ENCODE measurements at regions not wholly inside any gene's neighbourhood (a gene's known extent, or its start where the extent isn't known, plus 50 kb on each side); places are given as distances from the start of the nearest gene placed in this dataset.

- H3K27ac ChIP-seq: no peak overlapping the region
- DNase-seq (ENCODE audit: low read depth, low spot score): no peak
These were observed 412.7 kb upstream of the FSHR start for GRCh38 chr2:49567021-49567420.

- no peak overlapping the region for H3K27ac ChIP-seq
- DNase-seq (ENCODE audit: low read depth, low spot score): no peak
These were observed 399.3 kb upstream of the FSHR start for GRCh38 chr2:49553658-49554057.

GRCh38 chr2:49532702-49533101 lies 378.4 kb upstream of the FSHR start:
- no peak for DNase-seq (ENCODE audit: low read depth, low spot score)
- no peak overlapping the region for H3K27ac ChIP-seq

GRCh38 chr2:49515996-49516782 lies 361.9 kb upstream of the FSHR start:
- no peak overlapping the region for H3K27ac ChIP-seq
- DNase-seq (ENCODE audit: low read depth, low spot score): no peak

GRCh38 chr2:49514201-49514600 lies 359.9 kb upstream of the FSHR start:
- no peak for DNase-seq (ENCODE audit: low read depth, low spot score)
- no peak overlapping the region for H3K27ac ChIP-seq

- no peak overlapping the region for H3K27ac ChIP-seq
- DNase-seq (ENCODE audit: low read depth, low spot score): no peak
These were observed 336.4 kb upstream of the FSHR start for GRCh38 chr2:49490710-49491109.

- no peak for DNase-seq (ENCODE audit: low read depth, low spot score)
- no peak overlapping the region for H3K27ac ChIP-seq
These were observed 332.8 kb upstream of the FSHR start for GRCh38 chr2:49487139-49487538.

GRCh38 chr2:49480520-49480919 lies 326.2 kb upstream of the FSHR start:
- H3K27ac ChIP-seq: no peak overlapping the region
- no peak for DNase-seq (ENCODE audit: low read depth, low spot score)

GRCh38 chr2:49465157-49465831 lies 311.0 kb upstream of the FSHR start:
- DNase-seq (ENCODE audit: low read depth, low spot score): no peak
- no peak overlapping the region for H3K27ac ChIP-seq

GRCh38 chr2:49459314-49459993 lies 305.1 kb upstream of the FSHR start:
- no peak overlapping the region for H3K27ac ChIP-seq
- DNase-seq (ENCODE audit: low read depth, low spot score): no peak

- H3K27ac ChIP-seq: no peak overlapping the region
- DNase-seq (ENCODE audit: low read depth, low spot score): no peak
These were observed 289.7 kb upstream of the FSHR start for GRCh38 chr2:49444005-49444404.

- no peak for DNase-seq (ENCODE audit: low read depth, low spot score)
- H3K27ac ChIP-seq: no peak overlapping the region
These were observed 272.7 kb upstream of the FSHR start for GRCh38 chr2:49426996-49427395.

GRCh38 chr2:49416252-49416651 lies 261.9 kb upstream of the FSHR start:
- DNase-seq (ENCODE audit: low read depth, low spot score): no peak
- no peak overlapping the region for H3K27ac ChIP-seq

- no peak for DNase-seq (ENCODE audit: low read depth, low spot score)
- H3K27ac ChIP-seq: no peak overlapping the region
These were observed 249.8 kb upstream of the FSHR start for GRCh38 chr2:49404108-49404507.

- H3K27ac ChIP-seq: no peak overlapping the region
- DNase-seq (ENCODE audit: low read depth, low spot score): no peak
These were observed 249.3 kb upstream of the FSHR start for GRCh38 chr2:49403637-49404036.

GRCh38 chr2:49379406-49379805 lies 225.1 kb upstream of the FSHR start:
- DNase-seq (ENCODE audit: low read depth, low spot score): no peak
- H3K27ac ChIP-seq: no peak overlapping the region

- no peak for DNase-seq (ENCODE audit: low read depth, low spot score)
- no peak overlapping the region for H3K27ac ChIP-seq
These were observed 216.9 kb upstream of the FSHR start for GRCh38 chr2:49371128-49371701.

- H3K27ac ChIP-seq: no peak overlapping the region
These were observed 215.3 kb upstream of the FSHR start for GRCh38 chr2:49369650-49370049.

GRCh38 chr2:49369101-49369500 lies 214.8 kb upstream of the FSHR start:
- H3K27ac ChIP-seq: no peak overlapping the region

More at GRCh38 chr2:49369650-49370049, 215.3 kb upstream of the FSHR start:
- no peak for DNase-seq (ENCODE audit: low read depth, low spot score)

GRCh38 chr2:49367003-49367402 lies 212.7 kb upstream of the FSHR start:
- no peak for DNase-seq (ENCODE audit: low read depth, low spot score)
- no peak overlapping the region for H3K27ac ChIP-seq

More at GRCh38 chr2:49369101-49369500, 214.8 kb upstream of the FSHR start:
- no peak for DNase-seq (ENCODE audit: low read depth, low spot score)

- H3K27ac ChIP-seq: no peak overlapping the region
- no peak for DNase-seq (ENCODE audit: low read depth, low spot score)
These were observed 206.1 kb upstream of the FSHR start for GRCh38 chr2:49360407-49360767.

All from epithelial cell of prostate (primary cell).